Mesenchymal stem cell (in vitro differentiated cells and primary cell): ENCODE measurements at regions not wholly inside any gene's neighbourhood (a gene's known extent, or its start where the extent isn't known, plus 50 kb on each side); places are given as distances from the start of the nearest gene placed in this dataset.

Source experiments
- DNase-seq: peaks from one replicate; pipeline ENCODE4 v3.0.0-alpha.2; 2013
- H2AFZ ChIP-seq: one replicate; pipeline ENCODE4 v1.6.1; 2013; ENCODE audit warnings: low read depth, mild to moderate bottlenecking, control low read depth, inconsistent platforms, low read length, moderate library complexity
- H2AK5ac ChIP-seq: 2 replicates; pipeline ENCODE4 v1.6.1; 2013; ENCODE audit warnings: low read length, moderate library complexity, mild to moderate bottlenecking, inconsistent platforms; ENCODE audit not compliant: severe bottlenecking
- H2BK120ac ChIP-seq: one replicate; pipeline ENCODE4 v1.6.1; 2013; ENCODE audit warnings: low read depth, mild to moderate bottlenecking, inconsistent platforms, low read length, moderate library complexity
- H2BK12ac ChIP-seq, 2 experiments: one replicate each; pipeline ENCODE4 v1.6.1; 2013; ENCODE audit warnings: inconsistent platforms in 2 of 2, low read length in 2 of 2, mild to moderate bottlenecking in 2 of 2, moderate library complexity in 2 of 2, control low read depth in 1 of 2
- H2BK15ac ChIP-seq: one replicate; pipeline ENCODE4 v1.6.1; 2013; ENCODE audit warnings: mild to moderate bottlenecking, low read depth, inconsistent platforms; ENCODE audit not compliant: poor library complexity, severe bottlenecking
- H2BK5ac ChIP-seq: 2 replicates; pipeline ENCODE4 v1.6.1; 2013; ENCODE audit warnings: low read depth, mild to moderate bottlenecking, low read length, control low read depth, inconsistent platforms; ENCODE audit not compliant: poor library complexity, severe bottlenecking
- H3K14ac ChIP-seq, 2 experiments: one replicate each; pipeline ENCODE4 v1.6.1; 2013; ENCODE audit warnings: inconsistent platforms in 2 of 2, low read length in 2 of 2, control low read depth in 1 of 2, mild to moderate bottlenecking in 1 of 2, moderate library complexity in 1 of 2
- H3K18ac ChIP-seq, 2 experiments: one replicate each; pipeline ENCODE4 v1.6.1; 2013; ENCODE audit warnings: inconsistent platforms in 2 of 2, low read length in 2 of 2, control low read depth in 1 of 2, low read depth in 1 of 2, mild to moderate bottlenecking in 1 of 2
- H3K23ac ChIP-seq, 2 experiments: one replicate each; pipeline ENCODE4 v1.6.1; 2013; ENCODE audit warnings: inconsistent platforms in 2 of 2, low read length in 2 of 2, mild to moderate bottlenecking in 2 of 2, moderate library complexity in 2 of 2, control low read depth in 1 of 2
- H3K27ac ChIP-seq: 2 replicates; pipeline ENCODE4 v1.5.1; 2013; ENCODE audit warnings: mild to moderate bottlenecking, moderate library complexity, low read length, control low read depth, inconsistent platforms; ENCODE audit not compliant: poor library complexity, severe bottlenecking
- H3K27me3 ChIP-seq, 2 experiments: 2 replicates each; pipeline versions ENCODE4 v1.6.1 to v1.7.0; 2013; ENCODE audit warnings: low read length in 2 of 2, mild to moderate bottlenecking in 2 of 2, moderate library complexity in 2 of 2, control low read depth in 1 of 2, inconsistent platforms in 1 of 2; ENCODE audit not compliant: control insufficient read depth in 1 of 2, insufficient read depth in 1 of 2
- H3K36me3 ChIP-seq, 2 experiments: 2 replicates each; pipeline versions ENCODE4 v1.6.1 to v1.7.0; 2013; ENCODE audit warnings: low read length in 2 of 2, control low read depth in 1 of 2, inconsistent platforms in 1 of 2, low read depth in 1 of 2, mild to moderate bottlenecking in 1 of 2; ENCODE audit not compliant: insufficient read depth in 2 of 2, control insufficient read depth in 1 of 2
- H3K4ac ChIP-seq, 2 experiments: one replicate each; pipeline ENCODE4 v1.6.1; 2013; ENCODE audit warnings: inconsistent platforms in 2 of 2, low read length in 2 of 2, mild to moderate bottlenecking in 2 of 2, moderate library complexity in 2 of 2, control low read depth in 1 of 2, low read depth in 1 of 2
- H3K4me1 ChIP-seq: 2 replicates; pipeline ENCODE4 v1.6.1; 2013; ENCODE audit warnings: low read depth, low read length, control low read depth; ENCODE audit not compliant: control insufficient read depth, insufficient read depth
- H3K4me2 ChIP-seq: 2 replicates; pipeline ENCODE4 v1.6.1; 2013; ENCODE audit warnings: low read length, mild to moderate bottlenecking, inconsistent platforms; ENCODE audit not compliant: poor library complexity, severe bottlenecking
- H3K4me3 ChIP-seq, 2 experiments: 2 replicates each; pipeline versions ENCODE4 v1.5.1 to v1.7.0; 2013; ENCODE audit warnings: low read length in 2 of 2, mild to moderate bottlenecking in 2 of 2, control low read depth in 1 of 2, low read depth in 1 of 2; ENCODE audit not compliant: insufficient read depth in 1 of 2
- H3K79me1 ChIP-seq: replicated peaks from 2 replicates; pipeline ENCODE4 v1.6.1; 2013; ENCODE audit warnings: mild to moderate bottlenecking, control low read depth, low read length, inconsistent platforms; ENCODE audit not compliant: poor library complexity, severe bottlenecking
- H3K9ac ChIP-seq: 2 replicates; pipeline ENCODE4 v1.7.0; 2013; ENCODE audit warnings: mild to moderate bottlenecking, low read length, moderate library complexity
- H3K9me3 ChIP-seq: 2 replicates; pipeline ENCODE4 v1.7.0; 2013; ENCODE audit warnings: mild to moderate bottlenecking, low read length; ENCODE audit not compliant: control insufficient read depth
- H4K8ac ChIP-seq: one replicate; pipeline ENCODE4 v1.6.1; 2013; ENCODE audit warnings: inconsistent platforms, mild to moderate bottlenecking, low read length, moderate library complexity
- H4K91ac ChIP-seq: one replicate; pipeline ENCODE4 v1.6.1; 2013; ENCODE audit warnings: mild to moderate bottlenecking, low read length, inconsistent platforms
- WGBS: methylation state at CpG from one replicate; pipeline ENCODE4 v1.1.7; 2013; ENCODE audit warnings: mixed read lengths; 5-methylcytosine and 5-hydroxymethylcytosine counted together

- no peak overlapping the region for H3K4ac ChIP-seq
- H2AFZ ChIP-seq = no peak overlapping the region
- H2BK15ac ChIP-seq = no peak overlapping the region
- no peaks in the 10 kb centered on the region for H3K79me1 ChIP-seq
- no peaks in the 10 kb centered on the region for H3K36me3 ChIP-seq
- H3K18ac ChIP-seq = no peak overlapping the region
- no peak overlapping the region for H3K9ac ChIP-seq
- H3K4me2 ChIP-seq = no peak overlapping the region
- H3K23ac ChIP-seq = no peak overlapping the region
- no peaks in the 10 kb centered on the region for H3K9me3 ChIP-seq
- WGBS = 76% methylated on average over 27 of the region's 27 CpGs
- no peak overlapping the region for H3K27ac ChIP-seq
- no peak overlapping the region for H2BK120ac ChIP-seq
- no peaks in the 10 kb centered on the region for H3K4me1 ChIP-seq
- no peak overlapping the region for H2BK12ac ChIP-seq
- no peak overlapping the region for H2BK5ac ChIP-seq
- DNase-seq = no peak
- H3K14ac ChIP-seq = no peak overlapping the region
- H2AK5ac ChIP-seq = no peak overlapping the region
- H4K8ac ChIP-seq = no peak overlapping the region
- H3K4me3 ChIP-seq = no peak overlapping the region
- peaks cover 9 to 77% of the 10 kb centered on the region in 2 experiments for H3K27me3 ChIP-seq
- H4K91ac ChIP-seq = no peak overlapping the region
Observed at GRCh38 chr17:79248843-79249493, 174.3 kb downstream of the ENGASE start.

- Histone ChIP-seq H2BK5ac (no peak overlapping the region), H4K91ac (no peak overlapping the region), H3K79me1 (no peaks in the 10 kb centered on the region), H3K18ac (no peak overlapping the region), H3K27me3 (peaks cover 4 to 68% of the 10 kb centered on the region in 2 experiments), H3K36me3 (no peaks in the 10 kb centered on the region), H2AFZ (no peak overlapping the region), H4K8ac (no peak overlapping the region), H2AK5ac (no peak overlapping the region), H3K14ac (no peak overlapping the region), H2BK120ac (no peak overlapping the region), H3K4me3 (no peak overlapping the region), H3K9me3 (no peaks in the 10 kb centered on the region), H3K4me2 (no peak overlapping the region), H2BK15ac (no peak overlapping the region), H3K23ac (no peak overlapping the region), H3K4ac (no peak overlapping the region), H3K4me1 (peaks cover 2% of the 10 kb centered on the region), H2BK12ac (no peak overlapping the region), H3K9ac (no peak overlapping the region), H3K27ac (no peak overlapping the region)
- 81% methylated on average over 27 of the region's 27 CpGs for WGBS
- DNase-seq = no peak
Observed at GRCh38 chr17:79246225-79247190, 171.9 kb downstream of the ENGASE start.

GRCh38 chr17:79244665-79245064, 170.0 kb downstream of the ENGASE start:
- Histone ChIP-seq H4K91ac (no peak overlapping the region), H3K4me3 (no peak overlapping the region), H2BK5ac (no peak overlapping the region), H3K36me3 (no peaks in the 10 kb centered on the region), H2AK5ac (no peak overlapping the region), H3K23ac (no peak overlapping the region), H3K4ac (no peak overlapping the region), H2BK120ac (no peak overlapping the region), H3K79me1 (no peaks in the 10 kb centered on the region), H2AFZ (no peak overlapping the region), H3K9ac (no peak overlapping the region), H3K4me1 (peaks cover 2% of the 10 kb centered on the region), H4K8ac (no peak overlapping the region), H3K27me3 (peaks cover 4 to 61% of the 10 kb centered on the region in 2 experiments), H3K9me3 (no peaks in the 10 kb centered on the region), H2BK12ac (no peak overlapping the region), H2BK15ac (no peak overlapping the region), H3K4me2 (no peak overlapping the region), H3K14ac (no peak overlapping the region), H3K18ac (no peak overlapping the region), H3K27ac (no peak overlapping the region)
- no peak for DNase-seq

- H3K23ac ChIP-seq = no peak overlapping the region
- H2BK120ac ChIP-seq = no peak overlapping the region
- no peaks in the 10 kb centered on the region for H3K79me1 ChIP-seq
- H3K14ac ChIP-seq = no peak overlapping the region
- WGBS = 91% methylated on average over 8 of the region's 8 CpGs
- peaks cover 2% of the 10 kb centered on the region for H3K4me1 ChIP-seq
- H4K91ac ChIP-seq = no peak overlapping the region
- H2AFZ ChIP-seq = no peak overlapping the region
- H2BK12ac ChIP-seq = no peak overlapping the region
- DNase-seq = no peak
- H4K8ac ChIP-seq = no peak overlapping the region
- H2BK15ac ChIP-seq = no peak overlapping the region
- H3K4ac ChIP-seq = no peak overlapping the region
- H3K9ac ChIP-seq = no peak overlapping the region
- H3K4me2 ChIP-seq = no peak overlapping the region
- H2AK5ac ChIP-seq = no peak overlapping the region
- H3K9me3 ChIP-seq = no peaks in the 10 kb centered on the region
- H3K18ac ChIP-seq = no peak overlapping the region
- H3K27me3 ChIP-seq = peaks cover 0 to 60% of the 10 kb centered on the region in 2 experiments
- H2BK5ac ChIP-seq = no peak overlapping the region
- no peak overlapping the region for H3K4me3 ChIP-seq
- no peaks in the 10 kb centered on the region for H3K36me3 ChIP-seq
- H3K27ac ChIP-seq = no peak overlapping the region
Observed at GRCh38 chr17:79243996-79244395, 169.4 kb downstream of the ENGASE start.
